HG03159 (cell line): ENCODE measurements at regions not wholly inside any gene's neighbourhood (a gene's known extent, or its start where the extent isn't known, plus 50 kb on each side); places are given as distances from the start of the nearest gene placed in this dataset.
A peak's percentile ranks its signal among the peaks of the same experiment; 100 is the strongest.

Source experiments
- ATAC-seq: cut with Tn5 transposase; IDR thresholded peaks from one replicate; pipeline ENCODE4 v1.9.1; 2021; ENCODE audit warnings: mild to moderate bottlenecking, moderate library complexity; ENCODE audit not compliant: unreplicated experiment

DNA sequence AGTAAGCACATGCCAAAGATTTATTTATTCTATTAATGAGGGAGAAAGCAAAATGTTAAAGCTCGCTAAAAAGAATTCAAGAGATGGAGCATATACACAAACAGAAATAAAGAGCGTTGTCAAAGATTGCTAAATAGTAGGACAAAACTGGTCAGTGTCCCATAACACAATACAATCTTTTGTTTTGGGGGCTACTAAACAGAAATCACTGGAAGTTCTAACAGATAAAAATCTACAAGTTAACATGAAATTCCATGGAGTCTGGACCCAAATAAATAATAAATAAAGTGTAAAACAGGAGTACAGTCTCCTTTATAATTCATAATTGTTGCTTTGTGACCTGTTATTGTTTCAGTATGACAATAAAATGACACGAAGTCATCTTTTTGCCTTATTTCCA is 115.2 kb upstream of the CNTNAP4 start:
- no peak for ATAC-seq

DNA sequence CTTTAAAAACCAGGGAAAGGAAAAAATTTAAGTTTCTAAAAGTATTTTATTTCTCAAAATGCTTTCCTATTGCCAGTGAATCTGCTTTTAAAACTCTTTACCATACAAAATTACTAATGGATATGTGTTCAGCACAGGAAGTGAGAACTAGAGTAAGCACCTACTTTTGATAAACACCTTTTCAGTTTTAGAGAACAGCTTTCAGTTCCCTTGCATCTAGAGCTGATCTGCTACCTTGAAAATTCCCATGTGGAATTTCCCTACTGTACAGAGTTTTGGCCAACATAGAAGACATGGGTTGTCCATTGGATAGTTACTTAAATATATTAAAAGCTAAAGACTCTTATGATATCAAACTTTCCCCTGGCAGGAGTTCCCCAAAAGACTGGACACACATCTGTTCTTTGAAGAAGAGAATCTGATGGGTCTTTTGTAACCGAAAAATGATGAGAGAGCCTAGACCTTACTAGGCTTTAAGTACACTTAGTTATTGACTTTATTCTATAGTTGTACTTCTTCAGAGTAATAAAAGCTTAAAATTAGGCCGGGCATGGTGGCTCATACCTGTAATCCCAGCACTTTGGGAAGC is 112.1 kb upstream of the CNTNAP4 start:
- no peak for ATAC-seq

DNA sequence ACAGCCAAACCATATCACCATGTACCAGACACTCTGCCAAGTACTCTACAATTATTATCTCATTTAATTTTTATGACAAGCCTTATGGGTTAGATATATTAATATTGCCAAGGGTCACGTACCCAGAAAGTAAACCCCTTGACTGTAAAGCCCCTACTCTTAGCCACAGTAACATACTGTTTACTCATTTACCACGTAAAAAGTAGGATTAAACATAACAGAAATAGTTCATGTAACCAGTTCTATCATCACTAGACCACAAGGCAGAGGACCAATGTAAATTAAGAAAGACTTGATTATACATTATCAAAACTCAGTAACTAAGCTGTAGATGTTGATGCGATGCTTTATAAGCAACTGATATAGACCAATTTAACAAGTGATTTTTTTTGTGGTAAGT is 101.5 kb upstream of the CNTNAP4 start:
- ATAC-seq = peak; percentile 27

DNA sequence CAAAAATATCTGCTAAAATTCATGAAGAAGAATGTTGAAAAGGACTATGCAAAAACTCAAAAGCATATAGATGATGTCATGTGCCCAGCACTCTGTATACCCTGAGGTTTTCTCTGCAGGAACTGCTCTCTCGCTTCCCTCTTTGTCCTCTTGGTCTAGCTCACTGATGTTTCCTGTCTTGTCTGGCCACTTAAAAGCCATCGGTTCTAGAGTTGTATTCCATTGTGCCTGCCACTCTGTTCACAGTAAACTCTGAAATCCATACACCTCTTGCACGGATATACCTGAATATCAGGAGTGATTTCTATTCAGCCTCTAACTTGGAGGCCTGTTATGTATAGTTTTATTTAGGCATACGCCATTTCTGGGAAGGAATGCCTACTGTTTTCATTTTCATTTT is 101.0 kb upstream of the CNTNAP4 start:
- peak; percentile 86 for ATAC-seq

DNA sequence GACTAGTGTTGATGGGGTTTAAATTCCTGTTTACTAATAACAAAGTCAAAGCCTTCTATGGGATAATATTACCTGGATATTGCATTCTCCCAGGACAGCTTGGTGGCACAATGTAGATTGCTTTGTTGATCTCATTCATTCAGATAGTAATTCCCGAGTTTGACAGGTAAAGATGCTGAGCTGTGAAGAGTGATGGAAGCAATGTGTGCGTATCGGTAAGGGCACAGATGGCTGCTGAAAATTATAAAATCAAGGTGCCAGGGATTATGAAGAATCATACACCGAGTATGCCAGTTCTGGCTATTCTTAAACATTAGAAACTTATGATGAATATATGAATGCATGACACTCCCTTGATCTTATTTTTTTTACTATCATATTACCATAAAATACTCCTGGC is 100.6 kb upstream of the CNTNAP4 start:
- ATAC-seq = peak; percentile 12

DNA sequence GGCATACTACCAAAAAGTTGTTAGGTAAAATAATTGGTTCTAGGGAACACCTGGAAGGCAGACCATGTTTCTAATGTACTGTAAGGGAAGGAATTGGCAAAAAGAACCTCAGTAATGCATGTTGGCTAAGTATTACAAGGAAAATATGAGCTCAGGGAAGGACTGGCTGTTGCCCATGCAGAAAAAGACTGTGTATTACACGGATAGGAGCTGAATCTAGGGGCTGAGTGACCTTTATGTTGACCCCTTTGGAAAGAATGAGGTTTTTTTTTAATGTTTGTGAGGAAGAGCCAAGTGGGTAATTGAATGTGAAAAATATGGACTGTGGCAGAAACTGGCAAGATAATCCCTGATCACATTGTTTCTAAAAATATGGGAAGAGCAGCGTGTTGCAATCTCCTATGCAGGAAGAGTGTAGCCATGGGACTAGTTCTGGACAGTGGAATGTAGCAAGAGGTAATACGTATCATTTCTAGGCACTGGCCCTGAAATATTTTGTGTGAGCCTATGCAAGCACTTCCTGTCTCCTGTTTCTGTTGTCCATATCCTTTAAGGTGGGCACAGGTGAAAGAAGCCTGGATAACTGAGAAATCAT is 95.1 kb upstream of the CNTNAP4 start:
- no peak for ATAC-seq

DNA sequence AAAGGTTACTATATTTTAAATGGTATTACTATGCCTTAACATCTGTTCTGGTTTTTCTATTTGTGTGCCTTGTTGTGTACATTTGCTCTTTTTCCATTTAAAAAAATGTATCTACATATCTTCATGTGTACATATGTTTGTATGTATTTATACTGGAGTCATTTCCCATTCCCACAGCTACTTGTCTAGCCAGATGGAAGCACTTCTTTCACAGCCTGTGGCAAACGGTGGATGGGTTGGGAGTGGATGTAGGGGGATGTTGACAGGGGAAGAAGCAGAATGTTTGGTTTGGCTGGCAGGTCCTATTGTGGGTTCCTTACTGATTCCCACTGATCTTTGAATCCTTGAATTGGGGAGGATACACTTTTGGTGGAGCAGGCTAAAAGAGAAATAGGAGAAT is 93.6 kb upstream of the CNTNAP4 start:
- ATAC-seq = no peak

DNA sequence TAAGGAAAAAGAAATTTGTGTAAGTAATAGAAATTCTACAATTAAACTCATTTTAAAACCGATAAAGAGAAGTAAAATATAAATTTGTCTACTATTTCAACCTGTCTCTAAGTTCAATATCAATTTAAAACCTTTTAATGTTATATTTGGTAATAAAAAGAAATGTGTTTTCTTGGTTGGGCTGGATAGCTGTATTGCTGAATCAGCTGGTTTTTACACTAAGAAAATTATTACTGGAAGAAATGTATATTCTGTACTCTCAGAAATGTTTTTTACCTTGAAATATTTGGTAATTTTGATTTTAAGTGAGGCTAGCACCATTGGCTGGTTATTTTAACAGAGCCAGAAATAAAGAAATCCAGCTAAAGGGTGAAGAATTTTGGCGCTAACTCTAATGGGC is 87.1 kb upstream of the CNTNAP4 start:
- no peak for ATAC-seq

DNA sequence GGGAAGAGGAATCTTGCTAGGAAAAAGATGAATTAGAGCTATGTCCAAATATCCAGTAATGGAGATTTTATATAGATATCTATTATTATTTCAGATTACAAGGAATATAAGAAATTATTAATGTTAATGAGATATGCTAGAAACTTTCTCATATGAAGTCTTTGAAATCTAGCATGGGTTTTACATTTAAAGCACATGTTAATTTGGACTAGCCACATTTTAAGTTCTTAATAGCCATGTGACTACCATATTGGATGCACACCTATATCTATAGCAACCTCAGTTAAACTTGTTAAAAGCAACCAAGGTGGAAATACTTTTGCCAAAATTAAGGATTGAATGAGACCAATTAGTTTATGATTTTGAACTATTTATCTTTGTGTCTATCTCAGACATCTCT is 86.7 kb upstream of the CNTNAP4 start:
- no peak for ATAC-seq

DNA sequence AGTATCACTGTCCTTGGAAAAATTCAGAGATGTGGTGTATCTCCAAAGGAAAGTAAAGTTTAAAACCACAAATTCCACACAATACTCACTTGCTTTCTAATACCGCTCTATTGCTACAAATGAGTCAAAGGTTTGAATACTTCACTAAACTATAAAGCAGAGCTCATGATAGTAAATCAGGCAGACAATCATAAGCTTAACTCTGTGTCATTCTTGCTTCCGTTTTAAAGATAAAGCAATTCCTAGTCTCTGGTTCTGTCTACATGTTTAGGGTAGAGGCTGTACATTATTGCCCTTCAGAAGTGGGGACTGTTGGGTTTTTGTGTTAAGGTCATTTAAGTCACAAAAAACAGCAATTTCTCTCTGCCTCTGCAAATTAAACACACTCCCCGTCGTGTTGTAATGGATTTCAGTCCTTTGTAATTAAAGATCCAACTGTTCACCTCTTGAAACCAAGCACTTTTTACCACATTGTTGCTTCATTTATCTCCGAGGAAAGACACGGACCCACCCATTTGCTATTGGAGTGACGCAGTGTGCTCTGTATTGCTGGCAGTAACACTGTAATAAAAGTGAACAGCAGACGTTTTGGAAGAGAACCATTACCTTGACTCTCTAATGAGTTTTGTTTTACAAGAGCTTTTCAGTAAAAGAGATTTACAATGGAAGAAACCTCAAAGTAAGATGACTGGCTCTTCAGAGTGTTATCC is 83.1 kb upstream of the CNTNAP4 start:
- ATAC-seq = no peak

DNA sequence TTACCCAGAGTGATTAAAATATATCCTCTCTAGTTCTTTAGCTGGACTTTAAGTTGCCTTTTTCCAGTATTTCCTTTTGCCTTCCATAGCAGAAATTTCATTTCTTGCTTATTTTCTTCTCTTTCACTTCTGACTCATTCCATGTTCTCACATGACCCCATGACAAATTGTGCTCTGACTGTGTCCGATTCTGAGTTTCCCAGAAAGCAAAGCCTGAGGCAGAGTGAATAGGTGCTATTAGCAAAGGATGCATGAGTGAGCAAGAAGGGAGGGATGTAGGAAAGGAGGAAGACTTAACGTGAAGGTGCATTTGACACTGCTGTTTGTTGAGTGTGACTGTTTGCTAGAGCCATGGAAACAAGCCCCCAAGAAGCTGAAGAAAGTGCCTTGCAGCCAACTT is 82.6 kb upstream of the CNTNAP4 start:
- ATAC-seq = no peak

DNA sequence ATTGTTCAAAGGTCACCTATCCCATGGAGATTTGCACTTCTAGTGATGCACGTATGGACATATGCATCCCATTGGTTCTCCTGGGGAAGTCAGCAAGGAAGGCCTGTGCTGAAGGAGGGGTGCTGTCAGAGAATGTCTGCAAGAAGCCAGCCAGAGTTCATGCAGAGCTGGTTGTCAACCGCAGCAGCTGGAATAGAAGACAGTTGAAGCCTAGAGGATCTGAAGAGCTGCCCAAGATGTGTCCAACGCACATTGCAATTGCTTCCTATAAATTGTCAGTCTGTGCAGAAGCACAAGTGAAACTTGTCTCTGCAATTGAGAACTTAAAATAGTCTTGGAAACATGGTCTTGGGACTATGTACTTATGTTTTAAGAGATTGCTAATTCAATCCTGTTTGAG is 82.1 kb upstream of the CNTNAP4 start:
- ATAC-seq = no peak

DNA sequence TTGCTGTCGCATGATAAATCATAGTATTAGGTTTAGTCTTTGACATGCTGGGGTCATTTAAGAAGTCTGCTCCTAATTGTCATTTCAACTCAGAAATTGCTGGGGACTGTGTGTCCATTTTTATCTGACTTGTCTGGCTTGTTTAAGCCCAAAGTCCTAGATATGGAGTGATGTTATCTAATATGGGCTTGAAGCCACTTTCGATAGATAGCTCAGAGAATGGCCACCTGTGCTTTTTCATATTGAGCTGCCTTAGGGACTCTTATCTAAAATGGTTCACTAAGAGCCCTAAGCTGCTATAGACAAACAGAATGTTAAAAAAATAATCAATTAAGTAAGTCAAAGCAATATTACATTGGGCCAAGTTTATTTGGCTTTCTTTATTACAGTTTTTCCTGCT is 81.6 kb upstream of the CNTNAP4 start:
- no peak for ATAC-seq

DNA sequence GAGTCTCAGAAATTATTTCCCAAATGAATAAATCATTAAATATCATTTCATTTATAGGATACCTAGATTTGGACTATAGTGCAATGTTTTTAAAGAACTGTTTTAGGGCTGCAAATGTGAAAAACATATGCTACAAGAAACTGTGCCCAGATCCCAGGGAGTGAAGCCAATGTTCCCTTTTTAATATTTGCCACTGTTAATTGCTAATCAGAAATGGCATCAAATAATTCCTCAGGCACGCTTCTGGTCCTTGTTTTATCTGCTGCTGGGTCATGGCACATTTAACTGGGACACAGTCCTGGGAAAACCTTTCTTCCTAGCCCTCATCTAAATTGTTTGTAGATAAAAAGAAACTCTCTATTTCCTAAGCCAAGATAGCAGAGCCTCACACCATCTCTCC is 79.3 kb upstream of the CNTNAP4 start:
- no peak for ATAC-seq

DNA sequence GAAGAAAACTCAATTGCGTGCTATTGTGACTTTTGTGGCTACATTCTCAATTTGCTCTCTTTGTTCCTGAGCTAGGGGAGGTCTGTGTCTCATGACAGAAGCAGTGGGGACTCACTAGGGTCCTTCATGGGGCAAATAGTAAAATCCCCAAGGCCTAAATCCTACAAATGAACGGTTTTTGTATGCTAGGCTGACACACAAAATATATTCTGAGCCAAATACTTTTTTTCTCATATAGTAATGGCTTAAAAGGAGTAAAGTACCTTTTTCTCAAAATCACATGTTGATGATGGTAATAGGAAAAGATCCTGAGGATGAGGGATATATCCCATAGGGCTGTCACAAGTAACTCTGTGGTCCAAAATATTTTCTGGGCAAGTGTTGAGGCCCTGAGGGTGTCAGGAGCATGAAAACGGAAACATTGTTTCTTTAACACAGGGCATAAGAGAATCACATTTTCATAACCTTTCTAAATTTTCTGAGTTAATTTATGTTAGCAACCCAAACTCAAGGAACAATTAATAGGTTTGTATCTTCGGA is 77.5 kb upstream of the CNTNAP4 start:
- no peak for ATAC-seq

DNA sequence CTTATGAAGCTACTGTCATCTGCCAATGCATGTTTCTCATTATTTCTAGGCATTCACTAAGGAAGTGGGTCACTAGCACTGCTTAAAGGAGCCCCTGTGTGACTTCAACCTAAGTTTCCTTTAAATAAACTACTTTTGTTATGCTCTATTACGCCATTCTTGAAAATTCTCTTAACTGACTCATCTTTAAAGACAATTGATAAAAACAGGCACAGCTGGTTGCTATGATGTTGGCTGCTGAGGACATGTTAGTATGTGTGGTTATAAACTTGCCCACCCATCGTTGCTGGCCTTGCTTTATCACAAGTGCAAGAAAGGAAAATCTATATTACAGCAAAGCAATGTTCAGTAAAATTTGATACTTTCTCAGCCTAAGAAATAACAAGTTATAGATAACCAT is 75.8 kb upstream of the CNTNAP4 start:
- no peak for ATAC-seq

DNA sequence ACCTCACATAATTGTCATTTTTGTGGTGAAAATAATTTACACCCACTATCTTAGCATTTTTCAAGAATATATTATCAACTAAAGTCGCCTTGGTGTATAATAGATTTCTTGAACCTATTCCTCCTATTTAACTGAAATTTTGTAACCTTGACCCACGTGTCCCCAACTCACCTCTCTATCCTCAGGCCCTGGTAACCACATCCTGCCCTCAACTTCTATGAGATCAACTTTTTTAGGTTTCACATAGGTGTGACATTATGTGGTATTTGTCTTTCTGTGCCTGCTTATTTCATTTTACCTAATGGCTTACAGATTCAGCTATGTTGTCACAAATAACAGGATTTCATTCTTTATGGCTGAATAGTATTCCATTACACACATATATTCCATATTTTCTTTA is 73.0 kb upstream of the CNTNAP4 start:
- ATAC-seq = no peak

DNA sequence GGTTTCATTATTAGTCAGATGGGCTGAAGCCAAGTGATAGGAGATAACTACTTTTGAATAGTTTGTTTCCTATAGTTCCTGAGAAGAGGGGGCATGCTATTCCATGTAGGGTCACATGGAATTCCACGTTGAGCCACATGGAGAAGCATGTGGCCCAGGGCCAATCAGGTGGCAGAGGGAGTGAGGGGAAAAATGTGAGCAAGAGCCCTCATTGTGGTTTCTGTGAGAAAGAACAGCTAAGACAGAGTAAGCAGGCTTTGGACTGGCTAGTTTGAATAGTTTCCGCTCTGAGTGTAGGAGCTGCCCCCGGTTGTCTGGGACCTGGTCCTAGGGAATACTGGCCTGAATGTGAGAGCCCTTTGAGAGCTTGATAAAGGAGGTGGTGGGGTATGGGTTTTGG is 69.9 kb upstream of the CNTNAP4 start:
- ATAC-seq = no peak

DNA sequence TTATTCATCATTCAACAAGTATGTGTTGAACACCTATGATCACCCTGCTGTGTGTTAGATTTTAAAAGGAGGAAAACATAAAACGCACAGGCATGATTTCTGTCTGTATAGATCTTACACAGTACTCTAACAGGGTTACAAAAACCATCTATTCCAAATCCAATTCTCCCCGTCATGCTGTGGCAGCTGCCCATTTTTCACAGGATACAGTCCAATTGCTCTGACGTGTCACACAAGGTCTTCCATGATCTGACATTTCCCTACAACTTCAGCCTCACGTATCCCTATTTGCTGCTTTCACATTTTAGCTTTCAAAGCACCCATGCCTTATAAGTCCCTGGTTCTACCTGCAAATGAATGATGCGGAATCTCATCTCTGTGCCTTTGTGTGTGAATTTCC is 67.0 kb upstream of the CNTNAP4 start:
- no peak for ATAC-seq

DNA sequence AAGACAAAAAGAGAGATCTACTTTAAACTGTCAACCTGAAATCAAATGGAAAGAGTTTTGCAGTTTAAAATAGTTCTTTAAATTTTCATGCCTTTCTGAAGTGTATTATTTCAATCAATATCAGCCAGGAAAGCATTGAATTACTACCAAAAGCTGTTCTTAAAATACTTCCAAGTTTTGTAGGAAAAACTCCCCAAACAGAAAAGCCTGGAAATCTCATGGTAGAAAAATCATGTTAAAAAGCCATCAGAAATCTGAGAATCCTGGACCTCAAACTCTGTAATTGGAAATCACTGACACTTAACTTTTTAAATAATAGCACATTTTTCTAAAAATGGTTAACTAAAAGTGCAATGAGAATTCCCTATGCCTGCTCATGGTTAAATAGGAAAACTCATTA is 63.3 kb upstream of the CNTNAP4 start:
- ATAC-seq = no peak

DNA sequence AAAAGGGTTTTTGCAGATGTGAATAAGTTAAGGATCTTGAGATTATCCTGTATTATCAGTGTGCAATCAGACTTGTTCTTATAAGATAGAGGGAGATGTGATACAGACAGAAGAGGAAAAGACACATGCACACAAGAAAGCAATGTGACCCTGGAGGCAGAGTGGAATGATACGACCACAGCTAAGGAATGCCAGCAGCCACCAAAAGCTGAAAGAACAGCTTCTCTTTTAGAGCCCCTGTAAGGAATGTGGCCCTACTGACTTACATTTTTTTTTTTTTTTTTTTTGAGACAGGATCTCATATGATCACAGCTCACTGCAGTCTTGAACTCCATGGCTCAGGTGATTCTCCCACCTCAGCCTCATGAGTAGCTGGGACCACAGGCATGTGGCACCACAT is 62.3 kb upstream of the CNTNAP4 start:
- no peak for ATAC-seq

DNA sequence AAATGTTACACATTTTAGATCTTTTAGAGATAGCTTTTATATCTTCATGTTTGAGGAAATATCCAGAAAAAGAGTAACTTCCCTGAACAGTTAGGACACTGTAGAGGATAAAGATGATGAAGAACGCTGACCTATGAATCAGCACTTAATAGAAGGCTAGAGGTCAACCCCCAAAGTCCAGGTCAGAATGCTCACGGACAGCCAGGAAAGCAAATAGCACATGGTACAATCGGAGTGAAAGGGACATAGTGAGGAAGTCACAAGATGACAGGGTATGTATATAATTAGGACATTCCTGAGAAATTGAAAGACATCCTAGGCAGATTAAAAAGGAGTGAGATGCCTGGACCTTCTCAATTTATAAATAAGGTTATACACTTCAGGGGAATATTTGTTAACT is 55.1 kb upstream of the CNTNAP4 start:
- no peak for ATAC-seq
